HEK293 (cell line): ENCODE measurements at regions not wholly inside any gene's neighbourhood (a gene's known extent, or its start where the extent isn't known, plus 50 kb on each side); places are given as distances from the start of the nearest gene placed in this dataset.

Source experiments
- CTCF ChIA-PET: fragments of 350-600 bp; formaldehyde crosslinking; extraction: SDS; loops from one replicate; lab custom pipeline; 2021; ENCODE audit warnings: antibody characterized with exemption; lab: Yijun Ruan, JAX
- POLR2A ChIA-PET: fragments of 300-600 bp; formaldehyde crosslinking; extraction: SDS; loops from one replicate; lab custom pipeline; 2020; ENCODE audit warnings: antibody characterized with exemption, inconsistent platforms; lab: Yijun Ruan, JAX
- H3K27ac ChIP-seq: fragments of 200-500 bp; sonication (Bioruptor generic); 2 replicates; pipeline ENCODE4 v1.5.1; 2014; ENCODE audit warnings: low read depth, low read length, control low read depth, inconsistent platforms; ENCODE audit errors: extremely low read depth
- H3K36me3 ChIP-seq, 2 experiments: fragments of 200-500 bp in 1 of 2; sonication (Bioruptor generic) in 1 of 2; 1 replicate in 1 of 2; 2 replicates in 1 of 2; pipeline ENCODE4 v1.5.1; 2014 to 2017; ENCODE audit warnings: inconsistent platforms in 2 of 2, low read length in 2 of 2; ENCODE audit not compliant: control insufficient read depth in 2 of 2, insufficient read depth in 1 of 2
- H3K4me1 ChIP-seq: fragments of 200-500 bp; sonication (Bioruptor generic); 2 replicates; pipeline ENCODE4 v1.5.1; 2014; ENCODE audit warnings: mild to moderate bottlenecking, low read length, inconsistent platforms; ENCODE audit not compliant: control insufficient read depth, insufficient read depth
- H3K4me3 ChIP-seq: 2 replicates; pipeline ENCODE4 v1.5.1; 2011; ENCODE audit warnings: low read depth, mild to moderate bottlenecking, control low read depth, low read length, moderate library complexity
- H3K9me3 ChIP-seq: fragments of 200-500 bp; sonication (Bioruptor generic); 2 replicates; pipeline ENCODE4 v1.5.1; 2014; ENCODE audit warnings: low read depth, low read length, inconsistent platforms; ENCODE audit not compliant: control insufficient read depth, insufficient read depth
- GLI2 ChIP-seq: fragments of 450-650 bp; formaldehyde crosslinking; IDR thresholded peaks from 2 replicates; pipeline ENCODE4; 2017; ENCODE audit warnings: missing biosample characterization, missing genetic modification characterization, low read depth, borderline replicate concordance
- GLI4 ChIP-seq: fragments of 450-650 bp; formaldehyde crosslinking; IDR thresholded peaks from 2 replicates; pipeline ENCODE4 v1.5.1; 2016; ENCODE audit warnings: missing biosample characterization, missing genetic modification characterization
- GLIS1 ChIP-seq: fragments of 450-650 bp; formaldehyde crosslinking; IDR thresholded peaks from 2 replicates; pipeline ENCODE4 v1.5.1; 2016; ENCODE audit warnings: missing biosample characterization, missing genetic modification characterization
- KLF8 ChIP-seq: fragments of 450-650 bp; formaldehyde crosslinking; IDR thresholded peaks from 2 replicates; pipeline ENCODE4 v1.5.1; 2016; ENCODE audit warnings: missing biosample characterization, missing genetic modification characterization
- RBAK ChIP-seq: fragments of 450-650 bp; formaldehyde crosslinking; IDR thresholded peaks from 2 replicates; pipeline ENCODE4 v1.5.1; 2016; ENCODE audit warnings: missing biosample characterization, missing genetic modification characterization
- TRIM28 ChIP-seq: IDR thresholded peaks from 2 replicates; pipeline ENCODE4 v1.6.1; 2011; ENCODE audit warnings: low read length, control low read depth, borderline replicate concordance
- ZBTB44 ChIP-seq: fragments of 450-650 bp; IDR thresholded peaks from 2 replicates; pipeline ENCODE4 v1.5.1; 2018; ENCODE audit warnings: missing biosample characterization, mild to moderate bottlenecking, missing genetic modification characterization
- ZBTB48 ChIP-seq: fragments of 450-650 bp; formaldehyde crosslinking; IDR thresholded peaks from 2 replicates; pipeline ENCODE4 v1.5.1; 2016; ENCODE audit warnings: missing biosample characterization, missing genetic modification characterization
- ZFP3 ChIP-seq: fragments of 450-650 bp; formaldehyde crosslinking; IDR thresholded peaks from 2 replicates; pipeline ENCODE4 v1.5.1; 2016; ENCODE audit warnings: low read depth, missing biosample characterization, missing genetic modification characterization
- ZNF169 ChIP-seq: fragments of 450-650 bp; formaldehyde crosslinking; IDR thresholded peaks from 2 replicates; pipeline ENCODE4 v1.5.1; 2016; ENCODE audit warnings: missing biosample characterization, missing genetic modification characterization
- ZNF23 ChIP-seq: fragments of 450-650 bp; formaldehyde crosslinking; IDR thresholded peaks from 2 replicates; pipeline ENCODE4 v1.5.1; 2016; ENCODE audit warnings: missing biosample characterization, missing genetic modification characterization, borderline replicate concordance
- ZNF280D ChIP-seq: fragments of 450-650 bp; formaldehyde crosslinking; IDR thresholded peaks from 2 replicates; pipeline ENCODE4 v1.5.1; 2016; ENCODE audit warnings: missing biosample characterization, missing genetic modification characterization
- ZNF394 ChIP-seq: fragments of 450-650 bp; formaldehyde crosslinking; IDR thresholded peaks from 2 replicates; pipeline ENCODE4 v1.5.1; 2016; ENCODE audit warnings: missing biosample characterization, missing genetic modification characterization, mild to moderate bottlenecking, moderate library complexity, borderline replicate concordance
- ZNF416 ChIP-seq: fragments of 450-650 bp; formaldehyde crosslinking; IDR thresholded peaks from 2 replicates; pipeline ENCODE4 v1.5.1; 2016; ENCODE audit warnings: missing biosample characterization, missing genetic modification characterization
- ZNF561 ChIP-seq: fragments of 450-650 bp; IDR thresholded peaks from 2 replicates; pipeline ENCODE4 v1.5.1; 2018; ENCODE audit warnings: missing biosample characterization, missing genetic modification characterization, borderline replicate concordance
- ZNF658 ChIP-seq: fragments of 450-650 bp; formaldehyde crosslinking; IDR thresholded peaks from 2 replicates; pipeline ENCODE4; 2016; ENCODE audit warnings: missing biosample characterization, missing genetic modification characterization
- ZNF692 ChIP-seq: fragments of 450-650 bp; formaldehyde crosslinking; IDR thresholded peaks from 2 replicates; pipeline ENCODE4 v1.5.1; 2016; ENCODE audit warnings: missing biosample characterization, missing genetic modification characterization
- ZSCAN16 ChIP-seq: fragments of 450-650 bp; formaldehyde crosslinking; IDR thresholded peaks from 2 replicates; pipeline ENCODE4 v1.5.1; 2016; ENCODE audit warnings: missing biosample characterization, missing genetic modification characterization
- ZSCAN5A ChIP-seq: fragments of 450-650 bp; formaldehyde crosslinking; IDR thresholded peaks from 2 replicates; pipeline ENCODE4 v1.5.1; 2016; ENCODE audit warnings: missing biosample characterization, missing genetic modification characterization
- TF ChIP-seq, protein P1 (sequence below): fragments of 450-650 bp; formaldehyde crosslinking; IDR thresholded peaks from 2 replicates; pipeline ENCODE4 v1.5.1; 2016; ENCODE audit warnings: missing biosample characterization, missing genetic modification characterization
- TF ChIP-seq, protein P2 (sequence below): fragments of 450-650 bp; formaldehyde crosslinking; IDR thresholded peaks from 2 replicates; pipeline ENCODE4 v1.5.1; 2016; ENCODE audit warnings: missing biosample characterization, missing genetic modification characterization

DNA sequence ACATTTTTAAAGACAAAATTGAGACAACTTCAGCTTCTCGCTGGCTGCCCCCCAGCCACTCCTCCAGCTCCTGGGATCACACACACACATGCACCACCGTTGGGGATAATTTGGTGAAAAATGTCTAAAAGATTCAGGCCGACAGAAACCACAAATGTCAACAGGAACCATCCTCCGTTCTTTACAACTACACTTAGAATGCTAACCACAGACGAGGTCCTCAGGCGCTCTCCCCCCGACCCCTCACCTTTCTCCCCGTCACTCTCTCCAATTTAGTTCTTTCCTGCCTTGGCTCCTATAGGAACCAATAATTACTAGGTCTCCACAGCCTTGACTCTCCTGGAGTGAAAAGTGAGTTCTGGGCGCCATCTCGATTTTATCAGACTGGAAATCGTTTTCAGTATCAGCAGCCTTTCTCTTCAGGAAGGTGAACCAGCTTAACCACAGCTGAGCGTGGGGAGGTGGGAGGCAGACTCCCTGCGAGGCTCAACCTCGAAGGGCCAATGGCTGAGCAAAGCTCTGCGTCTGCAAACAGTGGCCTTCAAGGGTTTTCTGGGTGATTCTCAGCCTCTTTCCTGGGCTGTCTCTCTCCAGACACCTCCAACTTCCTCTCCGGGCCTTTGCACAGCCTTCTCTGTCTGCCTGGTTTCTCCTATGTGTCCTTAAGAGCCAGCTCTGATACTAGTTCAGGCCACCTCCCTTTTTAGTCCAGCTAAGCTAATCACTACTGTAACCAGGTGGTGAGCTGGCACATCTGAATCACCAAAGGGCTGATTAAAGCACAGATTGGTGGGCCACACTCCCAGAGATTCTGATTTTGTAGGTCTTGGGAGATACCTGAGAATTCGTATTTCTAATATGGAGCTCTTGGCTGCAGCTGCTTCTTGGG lies 115.7 kb upstream of the COPS8 start:
- Histone ChIP-seq H3K27ac (no peak overlapping the region), H3K9me3 (no peaks in the 10 kb centered on the region), H3K4me3 (no peak overlapping the region), H3K36me3 (no peaks in the 10 kb centered on the region), H3K4me1 (no peaks in the 10 kb centered on the region)
- TF ChIP-seq, protein P1, sequence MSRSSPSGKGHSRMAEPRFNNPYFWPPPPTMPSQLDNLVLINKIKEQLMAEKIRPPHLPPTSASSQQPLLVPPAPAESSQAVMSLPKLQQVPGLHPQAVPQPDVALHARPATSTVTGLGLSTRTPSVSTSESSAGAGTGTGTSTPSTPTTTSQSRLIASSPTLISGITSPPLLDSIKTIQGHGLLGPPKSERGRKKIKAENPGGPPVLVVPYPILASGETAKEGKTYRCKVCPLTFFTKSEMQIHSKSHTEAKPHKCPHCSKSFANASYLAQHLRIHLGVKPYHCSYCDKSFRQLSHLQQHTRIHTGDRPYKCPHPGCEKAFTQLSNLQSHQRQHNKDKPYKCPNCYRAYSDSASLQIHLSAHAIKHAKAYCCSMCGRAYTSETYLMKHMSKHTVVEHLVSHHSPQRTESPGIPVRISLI: no peak
- no peak for TF ChIP-seq GLI4 (tag by site-specific recombination)
- ChIA-PET POLR2A (no interaction called here), CTCF (interaction anchor here (0.6 to 0.7 kb wide), 2 partner anchors 91 to 251 kb away, joined by 3 read pairs; no protein-coding TSS in a partner anchor)

DNA sequence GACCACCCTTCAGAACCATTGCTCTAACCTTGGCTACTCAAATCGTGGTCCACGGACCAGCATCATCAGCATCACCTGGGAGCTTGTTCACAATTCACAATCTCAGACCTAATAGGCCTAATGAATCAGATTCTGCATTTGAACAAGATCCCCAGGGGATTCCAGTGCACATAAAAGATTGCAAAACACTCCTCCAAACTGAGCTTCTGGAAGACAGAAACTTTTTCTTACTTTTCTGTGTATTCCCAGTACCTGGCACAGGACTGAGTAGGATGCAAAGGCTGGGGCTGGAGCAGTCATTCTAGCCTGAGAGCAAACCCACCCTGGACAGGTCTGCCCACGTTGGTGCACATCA lies 115.1 kb upstream of the COPS8 start:
- TF ChIP-seq GLIS1 (tag by site-specific recombination) (no peak), ZNF658 (no peak), ZNF692 (tag by site-specific recombination) (no peak), ZNF561 (no peak), ZSCAN16 (no peak), ZFP3 (tag by site-specific recombination) (no peak)
- TF ChIP-seq, protein P2, sequence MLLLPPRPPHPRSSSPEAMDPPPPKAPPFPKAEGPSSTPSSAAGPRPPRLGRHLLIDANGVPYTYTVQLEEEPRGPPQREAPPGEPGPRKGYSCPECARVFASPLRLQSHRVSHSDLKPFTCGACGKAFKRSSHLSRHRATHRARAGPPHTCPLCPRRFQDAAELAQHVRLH (tag by site-specific recombination): no peak
- TF ChIP-seq, all 188 proteins: peak for 0
- CTCF ChIA-PET: interaction anchor here (0.7 kb wide), 1 partner anchor 90 kb away, joined by 3 read pairs; no protein-coding TSS in a partner anchor
- no peaks in the 10 kb centered on the region for H3K36me3 ChIP-seq
- no peaks in the 10 kb centered on the region for H3K4me1 ChIP-seq
- no peaks in the 10 kb centered on the region for H3K9me3 ChIP-seq
- H3K4me3 ChIP-seq: no peak overlapping the region
- POLR2A ChIA-PET: no interaction called here
- no peak overlapping the region for H3K27ac ChIP-seq

GRCh38 chr2:236971131-236971821 lies 114.4 kb upstream of the COPS8 start:
- CTCF ChIA-PET: no interaction called here
- H3K4me3 ChIP-seq: no peak overlapping the region
- POLR2A ChIA-PET: no interaction called here
- H3K27ac ChIP-seq: no peak overlapping the region
- no peaks in the 10 kb centered on the region for H3K9me3 ChIP-seq
- H3K4me1 ChIP-seq: no peaks in the 10 kb centered on the region
- no peaks in the 10 kb centered on the region for H3K36me3 ChIP-seq
- TF ChIP-seq ZNF23 (tag by site-specific recombination): no peak
- no peak for TF ChIP-seq RBAK
- no peak for TF ChIP-seq ZNF561
- TF ChIP-seq KLF8 (tag by site-specific recombination): no peak
- no peak for TF ChIP-seq ZNF169 (tag by site-specific recombination)
- no peak for TF ChIP-seq GLI2 (tag by site-specific recombination)
- no peak for TF ChIP-seq ZBTB48
- no peak for TF ChIP-seq ZSCAN5A (tag by site-specific recombination)
- no peak for TF ChIP-seq ZNF280D (tag by site-specific recombination)
- TF ChIP-seq ZNF394 (tag by site-specific recombination): no peak
- no peak for TF ChIP-seq ZBTB44 (tag by site-specific recombination)
- no peak for TF ChIP-seq ZNF416 (tag by site-specific recombination)
- no peak for TF ChIP-seq TRIM28
